PC-9 (cell line): ENCODE measurements at regions not wholly inside any gene's neighbourhood (a gene's known extent, or its start where the extent isn't known, plus 50 kb on each side); places are given as distances from the start of the nearest gene placed in this dataset.

Experiments used
- CTCF ChIP-seq: fragments of 200-600 bp; sonication (generic); conservative IDR thresholded peaks from 2 replicates; pipeline ENCODE4 v1.6.1; 2017; ENCODE audit warnings: mixed run types, antibody characterized with exemption, mild to moderate bottlenecking, moderate library complexity
- EZH2 ChIP-seq: fragments of 200-600 bp; sonication (generic); IDR thresholded peaks from 2 replicates; pipeline ENCODE4 v1.8.0; 2017; ENCODE audit warnings: antibody characterized with exemption, low read depth

GRCh38 chr22:27557286-27558008 is 244.1 kb downstream of the MN1 start:
- TF ChIP-seq CTCF (no peak), EZH2 (no peak)
